HG03139 (cell line): ENCODE measurements at regions not wholly inside any gene's neighbourhood (a gene's known extent, or its start where the extent isn't known, plus 50 kb on each side); places are given as distances from the start of the nearest gene placed in this dataset.

Experiments
- ATAC-seq: cut with Tn5 transposase; IDR thresholded peaks from one replicate; pipeline ENCODE4 v1.9.1; 2021; ENCODE audit not compliant: unreplicated experiment

GRCh38 chr4:138964716-138965426 is 50.7 kb upstream of the NOCT start:
- ATAC-seq, result no peak

GRCh38 chr4:138963412-138963811 is 52.2 kb upstream of the NOCT start:
- no peak for ATAC-seq

GRCh38 chr4:138961664-138962063 is 53.9 kb upstream of the NOCT start:
- ATAC-seq, result no peak

- ATAC-seq, result no peak
Measured at GRCh38 chr4:138961129-138961528, 54.5 kb upstream of the NOCT start.

GRCh38 chr4:138960175-138960710 is 55.3 kb upstream of the NOCT start:
- ATAC-seq, result no peak

GRCh38 chr4:138959097-138959815 is 56.3 kb upstream of the NOCT start:
- no peak for ATAC-seq

GRCh38 chr4:138958519-138958918 is 57.1 kb upstream of the NOCT start:
- ATAC-seq, result no peak

- ATAC-seq, result no peak
Measured at GRCh38 chr4:138957302-138957701, 58.3 kb upstream of the NOCT start.

- no peak for ATAC-seq
Measured at GRCh38 chr4:138954428-138954827, 61.2 kb upstream of the NOCT start.

GRCh38 chr4:138953961-138954371 is 61.6 kb upstream of the NOCT start:
- no peak for ATAC-seq

GRCh38 chr4:138952411-138952810 is 63.2 kb upstream of the NOCT start:
- no peak for ATAC-seq

GRCh38 chr4:138951764-138952163 is 63.8 kb upstream of the NOCT start:
- ATAC-seq, result no peak

- no peak for ATAC-seq
Measured at GRCh38 chr4:138949866-138950265, 65.7 kb upstream of the NOCT start.

- no peak for ATAC-seq
Measured at GRCh38 chr4:138948918-138949317, 66.7 kb upstream of the NOCT start.

- no peak for ATAC-seq
Measured at GRCh38 chr4:138946306-138946705, 69.3 kb upstream of the NOCT start.

- no peak for ATAC-seq
Measured at GRCh38 chr4:138945840-138946239, 69.7 kb upstream of the NOCT start.

GRCh38 chr4:138945401-138945800 is 70.2 kb upstream of the NOCT start:
- ATAC-seq, result no peak

GRCh38 chr4:138943893-138944292 is 71.7 kb upstream of the NOCT start:
- ATAC-seq, result no peak

GRCh38 chr4:138941037-138941436 is 74.5 kb upstream of the NOCT start:
- ATAC-seq, result no peak

- no peak for ATAC-seq
Measured at GRCh38 chr4:138939960-138940359, 75.6 kb upstream of the NOCT start.

GRCh38 chr4:138938366-138938690 is 77.3 kb upstream of the NOCT start:
- ATAC-seq, result peak; percentile 63

GRCh38 chr4:138935135-138935807 is 80.3 kb upstream of the NOCT start:
- no peak for ATAC-seq
